GM21367 (cell line): ENCODE measurements at regions not wholly inside any gene's neighbourhood (a gene's known extent, or its start where the extent isn't known, plus 50 kb on each side); places are given as distances from the start of the nearest gene placed in this dataset.
"Not testable (repeated sequence)": the region's sequence is repeated elsewhere in the genome, so short reads cannot be mapped to it uniquely, and the experiment has no call there.

Experiments used
- ATAC-seq: cut with Tn5 transposase; IDR thresholded peaks from one replicate; pipeline ENCODE4 v1.9.1; 2021; ENCODE audit not compliant: unreplicated experiment

- no peak for ATAC-seq
Measured at GRCh38 chr2:176947754-176948153, 264.8 kb upstream of the HNRNPA3 start.

- not testable (repeated sequence) for ATAC-seq
Measured at GRCh38 chr2:176951218-176951617, 261.4 kb upstream of the HNRNPA3 start.

GRCh38 chr2:176956791-176957190 is 255.8 kb upstream of the HNRNPA3 start:
- ATAC-seq, result no peak

- no peak for ATAC-seq
Measured at GRCh38 chr2:176959614-176960013, 253.0 kb upstream of the HNRNPA3 start.

- no peak for ATAC-seq
Measured at GRCh38 chr2:176960061-176960460, 252.5 kb upstream of the HNRNPA3 start.

GRCh38 chr2:176960736-176961520 is 251.7 kb upstream of the HNRNPA3 start:
- ATAC-seq, result no peak

GRCh38 chr2:176961775-176962619 is 250.6 kb upstream of the HNRNPA3 start:
- no peak for ATAC-seq

- ATAC-seq, result no peak
Measured at GRCh38 chr2:176963568-176964287, 248.9 kb upstream of the HNRNPA3 start.

GRCh38 chr2:176967911-176968450 is 244.6 kb upstream of the HNRNPA3 start:
- ATAC-seq, result no peak

- no peak for ATAC-seq
Measured at GRCh38 chr2:176969642-176970359, 242.8 kb upstream of the HNRNPA3 start.

GRCh38 chr2:176976736-176977685 is 235.6 kb upstream of the HNRNPA3 start:
- ATAC-seq, result no peak

GRCh38 chr2:176978921-176979320 is 233.7 kb upstream of the HNRNPA3 start:
- ATAC-seq, result no peak

GRCh38 chr2:176979981-176980710 is 232.4 kb upstream of the HNRNPA3 start:
- no peak for ATAC-seq

- ATAC-seq, result no peak
Measured at GRCh38 chr2:176984987-176985386, 227.6 kb upstream of the HNRNPA3 start.

GRCh38 chr2:176985871-176986270 is 226.7 kb upstream of the HNRNPA3 start:
- ATAC-seq, result no peak

GRCh38 chr2:176986487-176986886 is 226.1 kb upstream of the HNRNPA3 start:
- ATAC-seq, result no peak

GRCh38 chr2:176991411-176991810 is 221.2 kb upstream of the HNRNPA3 start:
- no peak for ATAC-seq

GRCh38 chr2:176997074-176997791 is 215.4 kb upstream of the HNRNPA3 start:
- ATAC-seq, result no peak
